ENCODE measurements at regions not wholly inside any gene's neighbourhood (a gene's known extent, or its start where the extent isn't known, plus 50 kb on each side); places are given as distances from the start of the nearest gene placed in this dataset.
A peak's percentile ranks its signal among the peaks of the same experiment; 100 is the strongest.

DNA sequence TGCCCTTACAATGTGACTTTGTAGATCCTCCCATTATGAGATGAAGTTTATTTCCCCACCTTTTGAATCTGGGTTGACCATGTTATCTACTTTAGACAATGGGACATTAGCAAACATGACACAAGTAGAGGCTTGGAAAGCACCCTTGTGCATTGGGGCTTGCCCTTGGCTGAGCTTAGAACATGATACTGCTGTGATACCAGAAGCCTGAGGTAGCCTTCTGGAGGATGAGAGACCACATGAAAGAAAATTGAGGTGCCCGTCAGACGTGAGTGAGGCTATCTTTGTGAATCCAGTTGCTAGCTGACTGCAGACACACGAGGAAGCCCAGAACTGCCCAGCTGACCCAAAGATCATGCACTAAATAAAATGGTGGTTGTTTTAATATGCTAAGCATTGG lies 341.2 kb downstream of the CYP26B1 start:
- no peak overlapping the region for H3K4me3 ChIP-seq (ENCODE audit: extremely low read depth in 1 of 4, insufficient read depth in 2 of 4, low read depth in 3 of 4, low read length in 4 of 4)
- no peak overlapping the region for H2AK5ac ChIP-seq (ENCODE audit: low read depth, low read length)
- H2BK15ac ChIP-seq (ENCODE audit: low read length) = no peak overlapping the region
- H3K36me3 ChIP-seq (ENCODE audit: control insufficient read depth in 2 of 4, insufficient read depth in 4 of 4, low read length in 3 of 4) = no peaks in the 10 kb centered on the region
- H3K23ac ChIP-seq (ENCODE audit: insufficient read length) = no peak overlapping the region
- no peak overlapping the region for H3K4ac ChIP-seq (replicated peaks; ENCODE audit: insufficient read length, low read depth, low read length)
- CTCF ChIA-PET (ENCODE audit: partially characterized antibody) = interaction anchor here (1.0 to 14.8 kb wide), 10 partner anchors 8 to 773 kb away, joined by 3 to 386 read pairs (median 5); no protein-coding TSS in a partner anchor
- H3K4me2 ChIP-seq (ENCODE audit: insufficient read depth in 1 of 2, low read depth in 2 of 2, low read length in 2 of 2) = no peak overlapping the region
- no peaks in the 10 kb centered on the region for H4K20me1 ChIP-seq (replicated peaks in 1 of 2; ENCODE audit: control insufficient read depth in 1 of 2, insufficient read depth in 2 of 2, low read length in 2 of 2)
- no peak overlapping the region for H3K14ac ChIP-seq (ENCODE audit: insufficient read length)
- no peak overlapping the region for H2AFZ ChIP-seq (ENCODE audit: low read length)
- no peak overlapping the region for H2BK5ac ChIP-seq (ENCODE audit: low read depth, low read length)
- H3K79me2 ChIP-seq (ENCODE audit: control insufficient read depth in 1 of 2, insufficient read depth in 2 of 2, low read length in 2 of 2) = no peaks in the 10 kb centered on the region
- DNase-seq (ENCODE audit: low read depth in 1 of 2, low spot score in 2 of 2) = peak in 1 of 2 experiments; percentile 10
- no peak overlapping the region for H4K5ac ChIP-seq (ENCODE audit: insufficient read length, low read depth, low read length)
- TF ChIP-seq SUZ12 (IDR thresholded peaks at IDR 0.05; ENCODE audit: low read length) = no peak
- TF ChIP-seq SAP30 (IDR thresholded peaks at IDR 0.05; ENCODE audit: insufficient read depth, insufficient replicate concordance, low read length) = no peak
- no peak for TF ChIP-seq CTCF (IDR thresholded peaks at IDR 0.05; ENCODE audit: control extremely low read depth in 1 of 3, insufficient read depth in 1 of 3, low read depth in 1 of 3, low read length in 3 of 3)
- TF ChIP-seq SP2 (IDR thresholded peaks at IDR 0.05; ENCODE audit: low read length) = no peak
- no peak for TF ChIP-seq TAF7 (optimal IDR thresholded peaks at IDR 0.05; ENCODE audit: borderline replicate concordance, low read depth, low read length)
- TF ChIP-seq POU5F1 (IDR thresholded peaks at IDR 0.05; ENCODE audit: low read depth, low read length) = no peak
- H3K18ac ChIP-seq (ENCODE audit: extremely low read depth, low read length) = no peak overlapping the region
- H3K4me1 ChIP-seq (replicated peaks in 1 of 4; ENCODE audit: control insufficient read depth in 3 of 4, insufficient read depth in 4 of 4, low read length in 3 of 4) = no peaks in the 10 kb centered on the region
- no peak overlapping the region for H3K9ac ChIP-seq (replicated peaks in 1 of 4; ENCODE audit: extremely low read depth in 1 of 4, low read depth in 3 of 4, low read length in 3 of 4)
- no peaks in the 10 kb centered on the region; a peak in 1 of 4 replicates for H3K9me3 ChIP-seq (ENCODE audit: insufficient read depth in 2 of 2, low read depth in 1 of 2, low read length in 1 of 2)
- no peak overlapping the region for H3K27ac ChIP-seq (ENCODE audit: low read depth, low read length)
- no peak overlapping the region for H2BK20ac ChIP-seq (ENCODE audit: low read length)
- H2BK12ac ChIP-seq (ENCODE audit: low read depth, low read length) = no peak overlapping the region
- no peaks in the 10 kb centered on the region; a peak in 1 of 7 replicates for H3K27me3 ChIP-seq (replicated peaks in 1 of 4; ENCODE audit: control insufficient read depth in 3 of 4, extremely low read depth in 1 of 4, insufficient read depth in 3 of 4, low read length in 3 of 4)
- peaks cover 2% of the 10 kb centered on the region; the same call in 1 of the 2 replicates for H3K23me2 ChIP-seq (ENCODE audit: low read depth, low read length)
- FAIRE-seq = no peak
- POLR2A ChIA-PET (ENCODE audit: partially characterized antibody) = no interaction called here
- H4K91ac ChIP-seq (replicated peaks; ENCODE audit: insufficient read length, low read length) = no peak overlapping the region
- H4K8ac ChIP-seq (ENCODE audit: extremely low read depth, insufficient read depth, low read length) = no peak overlapping the region
- H3K79me1 ChIP-seq (ENCODE audit: low read depth, low read length) = no peaks in the 10 kb centered on the region
- no peak overlapping the region for H3K56ac ChIP-seq (replicated peaks; ENCODE audit: insufficient read length, low read depth, low read length)
- H2BK120ac ChIP-seq (replicated peaks; ENCODE audit: low read depth, low read length) = no peak overlapping the region
- WGBS, 2 experiments (ENCODE audit: extremely low coverage in 1 of 2, insufficient coverage in 1 of 2, insufficient read length in 1 of 2, insufficient replicate concordance in 2 of 2, low coverage in 1 of 2, low lambda C conversion rate in 2 of 2, missing lambda C conversion rate in 1 of 2) = 94% methylated on average over 3 of the region's 3 CpGs; no CpG with 5 or more reads in 1 of the 2 experiments
